ENCODE measurements at regions not wholly inside any gene's neighbourhood (a gene's known extent, or its start where the extent isn't known, plus 50 kb on each side); places are given as distances from the start of the nearest gene placed in this dataset.

GRCh38 chr9:108386032-108386431 is 469.8 kb downstream of the ACTL7B start:
- TF ChIP-seq CTCF (conservative IDR thresholded peaks at IDR 0.05; ENCODE audit: low read length) (no peak), EZH2phosphoT487 (IDR thresholded peaks at IDR 0.05; ENCODE audit: borderline replicate concordance) (no peak)

Measured in Loucy (cell line).